Endothelial cell of umbilical vein (primary cell): ENCODE measurements at regions not wholly inside any gene's neighbourhood (a gene's known extent, or its start where the extent isn't known, plus 50 kb on each side); places are given as distances from the start of the nearest gene placed in this dataset.
"Not testable (repeated sequence)": the region's sequence is repeated elsewhere in the genome, so short reads cannot be mapped to it uniquely, and the experiment has no call there.

Source experiments
- BruUV-seq: library from RNA; stranded (reverse); fragments of 400-500 nt; replicated peaks from 2 replicates; lab custom pipeline; 2021; lab: Mats Ljungman, UMichigan
- CTCF ChIA-PET: fragments of 300-600, 350-600 bp; sonication (Branson Sonifier 250); formaldehyde crosslinking; loops from one replicate; lab custom pipeline; 2021; ENCODE audit warnings: antibody characterized with exemption, inconsistent platforms; lab: Charles Lee
- POLR2A ChIA-PET: fragments of 300-600, 350-600 bp; sonication (Branson Sonifier 250); formaldehyde crosslinking; loops from one replicate; lab custom pipeline; 2021; ENCODE audit warnings: antibody characterized with exemption, inconsistent platforms; lab: Charles Lee
- DNase-seq: peaks from one replicate; pipeline ENCODE4 v3.0.0-alpha.2; 2011; ENCODE audit warnings: low read depth, low spot score
- FAIRE-seq: peaks from 2 replicates; lab custom pipeline; 2011; peaks lifted over from hg19 to GRCh38; lab: Jason Lieb, UNC
- H2AFZ ChIP-seq: 2 replicates; pipeline ENCODE4 v1.6.0; 2012; ENCODE audit warnings: low read depth, low read length, control low read depth, inconsistent platforms
- H3K27ac ChIP-seq: 2 replicates; pipeline ENCODE4 v1.5.1; 2011; ENCODE audit warnings: low read depth, mild to moderate bottlenecking, control low read depth, low read length, moderate library complexity; ENCODE audit not compliant: insufficient read depth
- H3K27me3 ChIP-seq, 2 experiments: 2 replicates each; pipeline versions ENCODE4 v1.6.0 to v1.6.1; 2011; ENCODE audit warnings: low read length in 2 of 2, mixed read lengths in 1 of 2; ENCODE audit not compliant: control insufficient read depth in 2 of 2, insufficient read depth in 2 of 2
- H3K36me3 ChIP-seq, 2 experiments: 2 replicates in 1 of 2; 3 replicates in 1 of 2; pipeline ENCODE4 v1.5.1; 2011; ENCODE audit warnings: low read length in 2 of 2, mild to moderate bottlenecking in 1 of 2, moderate library complexity in 1 of 2; ENCODE audit not compliant: control insufficient read depth in 2 of 2, insufficient read depth in 2 of 2; ENCODE audit errors: extremely low read depth in 1 of 2
- H3K4me1 ChIP-seq: 3 replicates; pipeline ENCODE4 v1.5.1; 2011; ENCODE audit warnings: mild to moderate bottlenecking, low read length; ENCODE audit not compliant: control insufficient read depth, insufficient read depth; ENCODE audit errors: extremely low read depth
- H3K4me2 ChIP-seq: 2 replicates; pipeline ENCODE4 v1.6.1; 2011; ENCODE audit warnings: low read length, control low read depth, mixed read lengths; ENCODE audit not compliant: insufficient read depth
- H3K4me3 ChIP-seq, 3 experiments: fragments of 200-600 bp in 1 of 3; sonication (generic), shearing (Covaris generic) in 1 of 3; replicated peaks in 1 of 3; 2 replicates each; pipeline ENCODE4 v1.5.1; 2011 to 2016; ENCODE audit warnings: control low read depth in 3 of 3, low read length in 3 of 3, mild to moderate bottlenecking in 2 of 3, inconsistent platforms in 1 of 3, low read depth in 1 of 3, moderate library complexity in 1 of 3; ENCODE audit not compliant: insufficient read depth in 1 of 3
- H3K79me2 ChIP-seq: 2 replicates; pipeline ENCODE4 v1.6.0; 2012; ENCODE audit warnings: low read length, inconsistent platforms; ENCODE audit not compliant: control insufficient read depth, insufficient read depth
- H3K9ac ChIP-seq: replicated peaks from 2 replicates; pipeline ENCODE3; 2011; ENCODE audit warnings: low read length, control low read depth; ENCODE audit not compliant: insufficient read depth; ENCODE audit errors: extremely low read depth
- H3K9me1 ChIP-seq: replicated peaks from 3 replicates; pipeline ENCODE4 v1.6.0; 2011; ENCODE audit warnings: mild to moderate bottlenecking, low read length; ENCODE audit not compliant: control insufficient read depth, insufficient read depth; ENCODE audit errors: extremely low read depth
- H3K9me3 ChIP-seq: replicated peaks from 2 replicates; pipeline ENCODE4 v1.5.1; 2012; ENCODE audit warnings: low read length, inconsistent platforms; ENCODE audit not compliant: control insufficient read depth, insufficient read depth
- H4K20me1 ChIP-seq: replicated peaks from 2 replicates; pipeline ENCODE3; 2011; ENCODE audit warnings: mild to moderate bottlenecking, low read length; ENCODE audit not compliant: control insufficient read depth, insufficient read depth; ENCODE audit errors: extremely low read depth
- EZH2 ChIP-seq: IDR thresholded peaks from 2 replicates; pipeline ENCODE4 v1.6.1; 2012; ENCODE audit warnings: borderline replicate concordance, low read depth, mild to moderate bottlenecking, moderate library complexity, low read length, inconsistent platforms; ENCODE audit not compliant: severe bottlenecking
- FOS ChIP-seq: IDR thresholded peaks from 2 replicates; pipeline ENCODE4 v1.6.1; 2011; ENCODE audit warnings: mild to moderate bottlenecking, low read length, moderate library complexity, borderline replicate concordance; ENCODE audit not compliant: insufficient read depth
- GATA2 ChIP-seq: IDR thresholded peaks from 2 replicates; pipeline ENCODE4 v1.7.0; 2011; ENCODE audit warnings: low read depth, mild to moderate bottlenecking, moderate library complexity, mixed read lengths, low read length; ENCODE audit not compliant: insufficient read length, insufficient read depth
- JUN ChIP-seq: IDR thresholded peaks from 2 replicates; pipeline ENCODE4 v1.6.1; 2011; ENCODE audit warnings: borderline replicate concordance, low read depth; ENCODE audit not compliant: insufficient read length, insufficient read depth
- MYC ChIP-seq: IDR thresholded peaks from one replicate; pipeline ENCODE4 v1.6.1; 2011; ENCODE audit warnings: mild to moderate bottlenecking, low read depth, low read length
- POLR2A ChIP-seq: IDR thresholded peaks from 2 replicates; pipeline ENCODE4 v1.6.1; 2012; ENCODE audit warnings: low read depth, mild to moderate bottlenecking, control low read depth, low read length
- POLR2AphosphoS5 ChIP-seq: IDR thresholded peaks from 2 replicates; pipeline ENCODE4 v1.6.1; 2012; ENCODE audit warnings: low read depth, mild to moderate bottlenecking, control low read depth, low read length, moderate library complexity; ENCODE audit not compliant: insufficient read depth
- dilution Hi-C: fragments of 300-500 bp; cut with MboI; formaldehyde crosslinking; loops from one replicate; pipeline ENCODE4 v1.15.0; 2019; ENCODE audit warnings: low sequenced_read_pairs; ENCODE audit not compliant: extremely low pct_ligation_motif_present
- intact Hi-C: fragments of 100-400 bp; cut with micrococcal nuclease; formaldehyde crosslinking; loops from one replicate; pipeline ENCODE4 v1.10.0; 2022
- TF ChIP-seq, protein P1 (sequence below), 2 donors: IDR thresholded peaks; 1 replicate in 1 of 2; 2 replicates in 1 of 2; pipeline ENCODE4 v1.5.1; 2011; ENCODE audit warnings: low read length in 2 of 2, mild to moderate bottlenecking in 2 of 2, moderate library complexity in 2 of 2, control low read depth in 1 of 2, inconsistent platforms in 1 of 2, low read depth in 1 of 2; ENCODE audit not compliant: insufficient read depth in 1 of 2; ENCODE audit errors: extremely low read depth in 1 of 2
- TF ChIP-seq, protein P2 (sequence below): IDR thresholded peaks from 2 replicates; pipeline ENCODE4 v1.6.1; 2011; ENCODE audit not compliant: insufficient read depth, insufficient read length

DNA sequence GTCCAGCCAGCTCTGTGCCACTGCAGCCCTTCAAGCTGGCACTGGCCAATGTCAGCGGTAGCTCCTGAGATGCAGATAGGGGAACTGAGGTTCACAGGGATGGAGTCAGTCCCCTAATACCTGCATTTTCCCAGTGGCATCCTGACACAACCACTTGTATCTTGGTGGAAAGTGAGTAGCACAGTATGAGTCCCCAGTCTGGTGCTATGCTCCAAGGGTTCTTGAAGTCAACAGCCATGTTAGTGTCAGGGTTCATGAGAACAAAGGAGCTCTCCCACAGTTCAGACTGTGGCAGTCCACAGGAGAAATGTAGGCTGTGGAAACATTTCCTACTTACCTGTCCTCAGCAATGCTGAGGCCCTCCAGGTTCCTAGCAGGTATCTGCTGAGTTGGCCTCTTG, 115.5 kb downstream of the ZNF736 start:
- BruUV-seq, result no TSS peak
- FAIRE-seq (no peak), DNase-seq (no peak)
- H3K9ac ChIP-seq, result no peak overlapping the region
- no peaks in the 10 kb centered on the region for H3K4me1 ChIP-seq
- TF ChIP-seq FOS, result no peak
- no peak for TF ChIP-seq MYC
- no peak for TF ChIP-seq JUN
- TF ChIP-seq EZH2, result no peak
- TF ChIP-seq GATA2, result no peak
- TF ChIP-seq, protein P1, sequence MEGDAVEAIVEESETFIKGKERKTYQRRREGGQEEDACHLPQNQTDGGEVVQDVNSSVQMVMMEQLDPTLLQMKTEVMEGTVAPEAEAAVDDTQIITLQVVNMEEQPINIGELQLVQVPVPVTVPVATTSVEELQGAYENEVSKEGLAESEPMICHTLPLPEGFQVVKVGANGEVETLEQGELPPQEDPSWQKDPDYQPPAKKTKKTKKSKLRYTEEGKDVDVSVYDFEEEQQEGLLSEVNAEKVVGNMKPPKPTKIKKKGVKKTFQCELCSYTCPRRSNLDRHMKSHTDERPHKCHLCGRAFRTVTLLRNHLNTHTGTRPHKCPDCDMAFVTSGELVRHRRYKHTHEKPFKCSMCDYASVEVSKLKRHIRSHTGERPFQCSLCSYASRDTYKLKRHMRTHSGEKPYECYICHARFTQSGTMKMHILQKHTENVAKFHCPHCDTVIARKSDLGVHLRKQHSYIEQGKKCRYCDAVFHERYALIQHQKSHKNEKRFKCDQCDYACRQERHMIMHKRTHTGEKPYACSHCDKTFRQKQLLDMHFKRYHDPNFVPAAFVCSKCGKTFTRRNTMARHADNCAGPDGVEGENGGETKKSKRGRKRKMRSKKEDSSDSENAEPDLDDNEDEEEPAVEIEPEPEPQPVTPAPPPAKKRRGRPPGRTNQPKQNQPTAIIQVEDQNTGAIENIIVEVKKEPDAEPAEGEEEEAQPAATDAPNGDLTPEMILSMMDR (IDR thresholded peaks at IDR 0.05; ENCODE audit: extremely low read depth in 1 of 2, insufficient read depth in 1 of 2, low read depth in 1 of 2, low read length in 2 of 2), result no peak
- TF ChIP-seq, protein P2, sequence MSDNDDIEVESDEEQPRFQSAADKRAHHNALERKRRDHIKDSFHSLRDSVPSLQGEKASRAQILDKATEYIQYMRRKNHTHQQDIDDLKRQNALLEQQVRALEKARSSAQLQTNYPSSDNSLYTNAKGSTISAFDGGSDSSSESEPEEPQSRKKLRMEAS, result no peak
- TF ChIP-seq POLR2A, result no peak
- TF ChIP-seq POLR2AphosphoS5, result no peak
- H3K27me3 ChIP-seq, result no peaks in the 10 kb centered on the region
- no peaks in the 10 kb centered on the region for H3K9me3 ChIP-seq
- ChIA-PET POLR2A (no interaction called here), CTCF (no interaction called here)
- H3K9me1 ChIP-seq, result no peaks in the 10 kb centered on the region
- intact Hi-C loops, result no loop called here
- H3K4me3 ChIP-seq, result no peak overlapping the region
- no peak overlapping the region for H3K27ac ChIP-seq
- no peak overlapping the region for H2AFZ ChIP-seq
- dilution Hi-C loops, result no loop called here
- H3K36me3 ChIP-seq, result no peaks in the 10 kb centered on the region
- no peak overlapping the region for H3K4me2 ChIP-seq
- H3K79me2 ChIP-seq, result no peaks in the 10 kb centered on the region
- H4K20me1 ChIP-seq, result no peaks in the 10 kb centered on the region

DNA sequence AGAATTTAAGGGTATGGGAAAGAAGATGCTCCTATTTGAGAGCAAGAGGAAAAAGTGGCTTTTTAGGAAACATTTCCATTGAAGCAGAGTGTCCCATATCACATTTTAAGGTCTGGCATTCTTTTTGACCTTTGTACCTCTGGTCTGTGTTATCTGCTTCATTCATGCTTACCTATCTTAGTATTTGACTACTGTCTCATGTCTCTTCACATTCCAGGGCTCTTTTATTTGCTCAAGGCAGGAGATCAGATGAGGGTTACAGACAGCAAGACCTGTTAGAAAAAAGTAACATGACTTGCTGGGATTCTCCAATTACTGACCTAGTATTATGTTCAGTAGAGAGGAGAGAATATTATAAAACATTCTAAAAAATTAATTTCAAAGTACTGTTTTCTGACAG, 111.7 kb downstream of the ZNF736 start:
- H2AFZ ChIP-seq, H3K9ac ChIP-seq, H3K27ac ChIP-seq, POLR2A ChIA-PET, BruUV-seq, H3K79me2 ChIP-seq, intact Hi-C loops, H3K4me2 ChIP-seq, H3K27me3 ChIP-seq, CTCF ChIA-PET, DNase-seq, dilution Hi-C loops, H3K4me3 ChIP-seq, H3K9me1 ChIP-seq, H3K9me3 ChIP-seq, H4K20me1 ChIP-seq, H3K4me1 ChIP-seq, H3K36me3 ChIP-seq: not testable (repeated sequence)
- peak; percentile 12 for FAIRE-seq
